ENCODE measurements at regions not wholly inside any gene's neighbourhood (a gene's known extent, or its start where the extent isn't known, plus 50 kb on each side); places are given as distances from the start of the nearest gene placed in this dataset.

DNA sequence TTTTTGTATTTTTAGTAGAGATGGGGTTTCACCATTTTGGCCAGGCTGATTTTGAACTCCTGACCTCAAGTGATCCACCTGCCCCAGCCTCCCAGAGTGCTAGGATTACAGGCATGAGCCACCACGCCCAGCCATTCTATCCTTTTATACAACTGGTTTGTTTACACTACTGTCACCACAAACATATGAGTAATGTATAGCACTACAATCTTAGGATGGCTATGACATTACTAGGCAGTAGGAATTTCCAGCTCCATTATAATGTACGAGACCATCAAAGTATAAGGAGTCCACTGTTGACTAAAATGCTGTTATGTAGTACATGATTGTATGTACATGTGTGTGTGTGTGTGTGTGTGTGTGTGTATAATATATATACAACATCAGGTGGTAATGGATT lies 1126.1 kb upstream of the LRRN3 start:
- Histone ChIP-seq H3K27me3 (ENCODE audit: insufficient read depth, low read length) (no peaks in the 10 kb centered on the region), H3K9me3 (ENCODE audit: low read length) (no peaks in the 10 kb centered on the region), H3K4me2 (ENCODE audit: low read length) (no peak overlapping the region), H3K9ac (ENCODE audit: low read length) (no peak overlapping the region), H3F3A (ENCODE audit: insufficient read depth, low read length) (no peaks in the 10 kb centered on the region), H3K27ac (ENCODE audit: low read depth, low read length, poor library complexity, severe bottlenecking) (no peak overlapping the region), H3K36me3 (ENCODE audit: insufficient read depth, low read length) (no peaks in the 10 kb centered on the region), H3K9me2 (ENCODE audit: low read depth, low read length) (no peaks in the 10 kb centered on the region), H3K4me3 (ENCODE audit: low read depth, low read length, poor library complexity, severe bottlenecking) (no peak overlapping the region), H3K4me1 (ENCODE audit: insufficient read depth, low read length, severe bottlenecking) (no peaks in the 10 kb centered on the region), H4K20me1 (ENCODE audit: insufficient read depth, low read length) (no peaks in the 10 kb centered on the region), H2AFZ (ENCODE audit: low read length) (no peak overlapping the region), H3K79me2 (ENCODE audit: insufficient read depth, low read length) (no peaks in the 10 kb centered on the region)
- TF ChIP-seq, protein P1, sequence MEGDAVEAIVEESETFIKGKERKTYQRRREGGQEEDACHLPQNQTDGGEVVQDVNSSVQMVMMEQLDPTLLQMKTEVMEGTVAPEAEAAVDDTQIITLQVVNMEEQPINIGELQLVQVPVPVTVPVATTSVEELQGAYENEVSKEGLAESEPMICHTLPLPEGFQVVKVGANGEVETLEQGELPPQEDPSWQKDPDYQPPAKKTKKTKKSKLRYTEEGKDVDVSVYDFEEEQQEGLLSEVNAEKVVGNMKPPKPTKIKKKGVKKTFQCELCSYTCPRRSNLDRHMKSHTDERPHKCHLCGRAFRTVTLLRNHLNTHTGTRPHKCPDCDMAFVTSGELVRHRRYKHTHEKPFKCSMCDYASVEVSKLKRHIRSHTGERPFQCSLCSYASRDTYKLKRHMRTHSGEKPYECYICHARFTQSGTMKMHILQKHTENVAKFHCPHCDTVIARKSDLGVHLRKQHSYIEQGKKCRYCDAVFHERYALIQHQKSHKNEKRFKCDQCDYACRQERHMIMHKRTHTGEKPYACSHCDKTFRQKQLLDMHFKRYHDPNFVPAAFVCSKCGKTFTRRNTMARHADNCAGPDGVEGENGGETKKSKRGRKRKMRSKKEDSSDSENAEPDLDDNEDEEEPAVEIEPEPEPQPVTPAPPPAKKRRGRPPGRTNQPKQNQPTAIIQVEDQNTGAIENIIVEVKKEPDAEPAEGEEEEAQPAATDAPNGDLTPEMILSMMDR (IDR thresholded peaks at IDR 0.05; ENCODE audit: low read length): no peak
- TF ChIP-seq EZH2 (IDR thresholded peaks at IDR 0.05; ENCODE audit: borderline replicate concordance, low read length): no peak

DNA sequence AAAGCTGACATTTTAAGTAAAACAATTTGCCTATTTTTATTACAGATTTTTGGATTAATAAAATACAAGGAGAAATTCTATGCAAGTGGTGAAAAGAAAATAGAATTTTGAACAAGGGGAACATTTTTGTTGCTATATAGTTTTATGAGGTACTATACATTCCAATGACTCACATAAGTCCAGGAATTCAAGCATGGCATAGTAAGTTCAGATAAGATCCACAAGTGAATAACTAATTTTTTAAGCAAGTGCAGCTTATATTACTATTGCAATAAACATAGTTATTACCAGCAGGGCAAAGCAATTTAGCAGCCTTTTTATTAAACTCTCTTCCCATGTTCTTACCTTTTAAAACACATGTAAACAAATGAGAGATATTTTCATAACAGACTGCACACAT lies 1123.5 kb upstream of the LRRN3 start:
- no peak overlapping the region for H3K9ac ChIP-seq (ENCODE audit: low read length)
- no peaks in the 10 kb centered on the region for H3K79me2 ChIP-seq (ENCODE audit: insufficient read depth, low read length)
- TF ChIP-seq, protein P1 (IDR thresholded peaks at IDR 0.05; ENCODE audit: low read length): no peak
- no peak for TF ChIP-seq EZH2 (IDR thresholded peaks at IDR 0.05; ENCODE audit: borderline replicate concordance, low read length)
- no peaks in the 10 kb centered on the region for H3K27me3 ChIP-seq (ENCODE audit: insufficient read depth, low read length)
- no peaks in the 10 kb centered on the region for H3K36me3 ChIP-seq (ENCODE audit: insufficient read depth, low read length)
- H3K4me3 ChIP-seq (ENCODE audit: low read depth, low read length, poor library complexity, severe bottlenecking): no peak overlapping the region
- H3K9me2 ChIP-seq (ENCODE audit: low read depth, low read length): no peaks in the 10 kb centered on the region
- H3K4me2 ChIP-seq (ENCODE audit: low read length): no peak overlapping the region
- no peaks in the 10 kb centered on the region for H3F3A ChIP-seq (ENCODE audit: insufficient read depth, low read length)
- H3K4me1 ChIP-seq (ENCODE audit: insufficient read depth, low read length, severe bottlenecking): no peaks in the 10 kb centered on the region
- no peaks in the 10 kb centered on the region for H4K20me1 ChIP-seq (ENCODE audit: insufficient read depth, low read length)
- H3K27ac ChIP-seq (ENCODE audit: low read depth, low read length, poor library complexity, severe bottlenecking): no peak overlapping the region
- peak overlapping the region; percentile 58; the same call in 1 of the 2 replicates for H2AFZ ChIP-seq (ENCODE audit: low read length)
- no peaks in the 10 kb centered on the region for H3K9me3 ChIP-seq (ENCODE audit: low read length)

DNA sequence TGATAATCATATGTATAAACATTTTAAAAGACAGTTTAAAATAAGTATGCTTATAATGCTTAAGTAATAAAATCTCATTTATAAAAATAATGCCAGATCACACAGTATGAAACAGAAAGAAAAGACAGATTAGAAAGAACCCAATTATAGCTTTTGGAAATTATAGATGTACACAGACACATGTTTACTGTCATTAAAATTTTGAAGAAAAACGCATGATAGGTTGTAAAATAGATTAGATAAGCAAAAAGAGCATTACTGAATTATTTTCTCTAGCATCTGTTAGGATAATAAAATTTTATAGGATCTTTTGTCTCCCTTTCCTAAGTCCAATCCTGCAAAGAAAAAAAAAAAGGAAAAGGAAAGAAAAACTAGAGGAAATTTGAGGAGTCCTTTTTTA lies 1107.3 kb upstream of the LRRN3 start:
- no peaks in the 10 kb centered on the region for H3K36me3 ChIP-seq (ENCODE audit: insufficient read depth, low read length)
- no peak overlapping the region for H3K4me2 ChIP-seq (ENCODE audit: low read length)
- no peaks in the 10 kb centered on the region for H3K27me3 ChIP-seq (ENCODE audit: insufficient read depth, low read length)
- H3K9me3 ChIP-seq (ENCODE audit: low read length): peaks cover 5% of the 10 kb centered on the region; the same call in 1 of the 2 replicates
- no peaks in the 10 kb centered on the region for H3F3A ChIP-seq (ENCODE audit: insufficient read depth, low read length)
- H3K9me2 ChIP-seq (ENCODE audit: low read depth, low read length): peaks cover 11% of the 10 kb centered on the region; the same call in 1 of the 2 replicates
- no peak overlapping the region for H2AFZ ChIP-seq (ENCODE audit: low read length)
- no peaks in the 10 kb centered on the region for H3K79me2 ChIP-seq (ENCODE audit: insufficient read depth, low read length)
- H3K4me3 ChIP-seq (ENCODE audit: low read depth, low read length, poor library complexity, severe bottlenecking): no peak overlapping the region
- no peaks in the 10 kb centered on the region for H4K20me1 ChIP-seq (ENCODE audit: insufficient read depth, low read length)
- no peak overlapping the region for H3K9ac ChIP-seq (ENCODE audit: low read length)
- no peak overlapping the region for H3K27ac ChIP-seq (ENCODE audit: low read depth, low read length, poor library complexity, severe bottlenecking)
- no peak for TF ChIP-seq EZH2 (IDR thresholded peaks at IDR 0.05; ENCODE audit: borderline replicate concordance, low read length)
- TF ChIP-seq, protein P1 (IDR thresholded peaks at IDR 0.05; ENCODE audit: low read length): no peak
- no peaks in the 10 kb centered on the region for H3K4me1 ChIP-seq (ENCODE audit: insufficient read depth, low read length, severe bottlenecking)
